ENCODE measurements at regions not wholly inside any gene's neighbourhood (a gene's known extent, or its start where the extent isn't known, plus 50 kb on each side); places are given as distances from the start of the nearest gene placed in this dataset.

DNA sequence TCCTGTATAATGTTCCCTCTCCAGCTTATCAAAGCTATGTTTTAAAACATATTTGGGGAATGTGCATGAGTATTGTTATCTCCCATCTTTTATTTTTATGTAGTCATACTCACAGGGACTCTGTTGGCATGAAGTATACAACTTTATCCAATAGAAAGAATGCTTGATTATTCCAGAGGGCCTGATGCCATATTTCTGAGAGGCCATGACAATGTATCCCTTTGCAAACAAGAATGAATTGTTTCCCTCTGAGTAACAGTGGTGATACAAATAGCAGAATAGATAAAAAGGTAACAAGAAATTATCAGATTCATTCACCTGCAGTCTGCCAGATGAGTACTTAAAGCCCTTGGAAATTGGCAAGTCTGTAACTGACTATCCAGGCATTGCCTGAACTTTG, 125.9 kb downstream of the PLK2 start:
- no peak overlapping the region for H3K27ac ChIP-seq (ENCODE audit: insufficient read depth, low read depth, low read length, poor library complexity, severe bottlenecking)
- H3K36me3 ChIP-seq (ENCODE audit: control insufficient read depth, insufficient read depth, low read length): no peaks in the 10 kb centered on the region
- H3K4me3 ChIP-seq (ENCODE audit: insufficient read depth, low read depth, low read length): no peak overlapping the region
- no peaks in the 10 kb centered on the region for H3K9me3 ChIP-seq (ENCODE audit: control insufficient read depth, low read length)
- no peaks in the 10 kb centered on the region for H3K27me3 ChIP-seq (ENCODE audit: control insufficient read depth, insufficient read depth, low read length, poor library complexity, severe bottlenecking)
- H3K4me1 ChIP-seq (ENCODE audit: control insufficient read depth, insufficient read depth, low read length): no peaks in the 10 kb centered on the region

- H3K27ac ChIP-seq (ENCODE audit: insufficient read depth, low read depth, low read length, poor library complexity, severe bottlenecking): no peak overlapping the region
- H3K9me3 ChIP-seq (ENCODE audit: control insufficient read depth, low read length): no peaks in the 10 kb centered on the region
- no peak overlapping the region for H3K4me3 ChIP-seq (ENCODE audit: insufficient read depth, low read depth, low read length)
- 90 to 95% methylated on average over 2 of the region's 2 CpGs for WGBS, 2 experiments
- H3K36me3 ChIP-seq (ENCODE audit: control insufficient read depth, insufficient read depth, low read length): no peaks in the 10 kb centered on the region
- no peaks in the 10 kb centered on the region for H3K27me3 ChIP-seq (ENCODE audit: control insufficient read depth, insufficient read depth, low read length, poor library complexity, severe bottlenecking)
- H3K4me1 ChIP-seq (ENCODE audit: control insufficient read depth, insufficient read depth, low read length): no peaks in the 10 kb centered on the region
These were observed 129.1 kb downstream of the PLK2 start for GRCh38 chr5:58330781-58331180.

DNA sequence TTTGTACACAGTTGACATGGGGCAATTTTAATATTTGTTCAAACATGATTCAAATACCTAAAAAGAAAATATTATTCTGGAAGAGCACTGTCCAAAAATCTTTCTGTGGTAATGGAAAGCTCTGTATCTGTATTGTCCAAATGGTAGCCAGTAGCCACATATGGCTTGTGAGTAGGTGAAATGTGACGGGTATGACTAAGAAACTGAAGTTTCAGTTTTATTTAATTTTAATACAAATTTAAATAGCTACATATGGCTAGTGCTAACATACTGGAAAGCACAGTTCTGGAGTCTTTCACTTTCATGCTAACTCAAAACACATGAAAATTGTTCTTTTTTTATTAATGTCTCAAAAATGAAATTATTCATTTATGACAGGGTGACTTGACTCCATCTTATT, 132.6 kb downstream of the PLK2 start:
- no peaks in the 10 kb centered on the region for H3K27me3 ChIP-seq (ENCODE audit: control insufficient read depth, insufficient read depth, low read length, poor library complexity, severe bottlenecking)
- WGBS, 2 experiments: no CpG with 5 or more reads among the region's 1 CpG
- no peaks in the 10 kb centered on the region for H3K9me3 ChIP-seq (ENCODE audit: control insufficient read depth, low read length)
- H3K27ac ChIP-seq (ENCODE audit: insufficient read depth, low read depth, low read length, poor library complexity, severe bottlenecking): no peak overlapping the region
- H3K36me3 ChIP-seq (ENCODE audit: control insufficient read depth, insufficient read depth, low read length): no peaks in the 10 kb centered on the region
- no peak overlapping the region for H3K4me3 ChIP-seq (ENCODE audit: insufficient read depth, low read depth, low read length)
- no peaks in the 10 kb centered on the region for H3K4me1 ChIP-seq (ENCODE audit: control insufficient read depth, insufficient read depth, low read length)

DNA sequence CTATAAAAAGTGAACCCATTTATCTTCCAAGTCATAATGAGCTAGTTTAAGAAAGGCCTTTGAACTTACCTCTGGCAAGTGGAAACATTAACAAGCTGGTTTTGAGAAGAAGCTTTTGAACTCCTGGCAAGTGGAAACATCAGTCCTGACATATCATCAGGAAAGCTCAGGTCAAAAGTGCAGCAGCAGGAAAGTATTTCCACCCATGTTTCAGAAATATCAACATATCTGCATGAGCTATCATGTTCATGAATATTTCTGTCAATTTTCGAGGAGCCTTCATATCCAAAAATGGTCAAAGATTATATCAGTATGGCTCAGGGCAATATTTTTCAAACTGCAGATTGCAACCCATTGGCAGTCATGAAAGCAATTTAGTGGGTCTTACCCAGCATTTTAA, 133.9 kb downstream of the PLK2 start:
- Histone ChIP-seq H3K9me3 (ENCODE audit: control insufficient read depth, low read length) (no peaks in the 10 kb centered on the region), H3K27me3 (ENCODE audit: control insufficient read depth, insufficient read depth, low read length, poor library complexity, severe bottlenecking) (no peaks in the 10 kb centered on the region), H3K4me1 (ENCODE audit: control insufficient read depth, insufficient read depth, low read length) (no peaks in the 10 kb centered on the region), H3K27ac (ENCODE audit: insufficient read depth, low read depth, low read length, poor library complexity, severe bottlenecking) (no peak overlapping the region), H3K36me3 (ENCODE audit: control insufficient read depth, insufficient read depth, low read length) (no peaks in the 10 kb centered on the region), H3K4me3 (ENCODE audit: insufficient read depth, low read depth, low read length) (no peak overlapping the region)
- WGBS, 2 experiments: 89 to 96% methylated on average over 1 of the region's 1 CpG

- Histone ChIP-seq H3K27me3 (ENCODE audit: control insufficient read depth, insufficient read depth, low read length, poor library complexity, severe bottlenecking) (no peaks in the 10 kb centered on the region), H3K4me1 (ENCODE audit: control insufficient read depth, insufficient read depth, low read length) (no peaks in the 10 kb centered on the region), H3K4me3 (ENCODE audit: insufficient read depth, low read depth, low read length) (no peak overlapping the region), H3K27ac (ENCODE audit: insufficient read depth, low read depth, low read length, poor library complexity, severe bottlenecking) (no peak overlapping the region), H3K9me3 (ENCODE audit: control insufficient read depth, low read length) (no peaks in the 10 kb centered on the region), H3K36me3 (ENCODE audit: control insufficient read depth, insufficient read depth, low read length) (no peaks in the 10 kb centered on the region)
- 79 to 80% methylated on average over 3 of the region's 3 CpGs for WGBS, 2 experiments
These were observed 137.4 kb downstream of the PLK2 start for GRCh38 chr5:58322453-58322852.

GRCh38 chr5:58318468-58318867, 141.4 kb downstream of the PLK2 start:
- 100% methylated on average over 1 of the region's 1 CpG for WGBS, 2 experiments
- H3K27me3 ChIP-seq (ENCODE audit: control insufficient read depth, insufficient read depth, low read length, poor library complexity, severe bottlenecking): no peaks in the 10 kb centered on the region
- no peak overlapping the region for H3K4me3 ChIP-seq (ENCODE audit: insufficient read depth, low read depth, low read length)
- no peaks in the 10 kb centered on the region for H3K9me3 ChIP-seq (ENCODE audit: control insufficient read depth, low read length)
- H3K27ac ChIP-seq (ENCODE audit: insufficient read depth, low read depth, low read length, poor library complexity, severe bottlenecking): no peak overlapping the region
- H3K4me1 ChIP-seq (ENCODE audit: control insufficient read depth, insufficient read depth, low read length): no peaks in the 10 kb centered on the region
- H3K36me3 ChIP-seq (ENCODE audit: control insufficient read depth, insufficient read depth, low read length): no peaks in the 10 kb centered on the region

DNA sequence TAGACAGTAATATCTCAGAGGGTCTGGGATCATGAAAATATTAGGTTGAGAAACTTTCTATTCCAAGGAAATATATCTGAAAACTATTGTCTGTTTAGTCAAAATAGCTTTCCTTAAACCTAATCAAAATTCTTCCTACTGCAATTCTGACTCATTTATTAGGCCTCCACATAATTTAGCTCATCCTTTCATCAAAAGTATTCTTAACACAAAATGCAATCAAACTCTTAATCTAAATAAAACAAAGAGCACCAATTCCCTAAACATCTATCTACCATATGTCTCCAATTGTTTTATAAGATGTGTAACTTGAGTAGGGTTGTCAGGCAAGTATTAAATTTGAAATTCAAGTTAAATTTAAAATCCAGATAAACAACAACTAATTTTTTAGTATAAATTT, 142.1 kb downstream of the PLK2 start:
- Histone ChIP-seq H3K27ac (ENCODE audit: insufficient read depth, low read depth, low read length, poor library complexity, severe bottlenecking) (no peak overlapping the region), H3K4me1 (ENCODE audit: control insufficient read depth, insufficient read depth, low read length) (no peaks in the 10 kb centered on the region), H3K36me3 (ENCODE audit: control insufficient read depth, insufficient read depth, low read length) (no peaks in the 10 kb centered on the region), H3K4me3 (ENCODE audit: insufficient read depth, low read depth, low read length) (no peak overlapping the region), H3K27me3 (ENCODE audit: control insufficient read depth, insufficient read depth, low read length, poor library complexity, severe bottlenecking) (no peaks in the 10 kb centered on the region), H3K9me3 (ENCODE audit: control insufficient read depth, low read length) (no peaks in the 10 kb centered on the region)

DNA sequence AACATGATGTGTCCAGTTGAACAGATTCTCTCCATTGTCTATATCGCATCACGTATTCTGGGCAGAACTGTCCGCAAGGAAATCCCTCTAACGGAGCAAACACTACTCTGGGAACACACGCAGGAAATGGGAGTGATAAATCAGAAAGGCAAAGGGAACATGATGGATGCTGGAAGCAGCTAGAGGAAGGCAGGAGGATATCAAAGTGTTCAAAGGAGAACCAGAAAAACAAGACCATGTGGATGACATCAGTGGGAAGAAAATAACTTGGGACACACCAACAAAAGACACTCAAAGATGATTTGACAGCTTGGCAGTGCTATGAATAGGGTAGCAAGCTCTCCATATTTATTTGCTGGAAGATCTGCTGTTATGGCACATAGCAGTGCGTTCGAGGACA, 142.9 kb downstream of the PLK2 start:
- Histone ChIP-seq H3K27me3 (ENCODE audit: control insufficient read depth, insufficient read depth, low read length, poor library complexity, severe bottlenecking) (no peaks in the 10 kb centered on the region), H3K9me3 (ENCODE audit: control insufficient read depth, low read length) (no peaks in the 10 kb centered on the region), H3K36me3 (ENCODE audit: control insufficient read depth, insufficient read depth, low read length) (no peaks in the 10 kb centered on the region), H3K4me1 (ENCODE audit: control insufficient read depth, insufficient read depth, low read length) (no peaks in the 10 kb centered on the region), H3K27ac (ENCODE audit: insufficient read depth, low read depth, low read length, poor library complexity, severe bottlenecking) (no peak overlapping the region), H3K4me3 (ENCODE audit: insufficient read depth, low read depth, low read length) (no peak overlapping the region)
- WGBS, 2 experiments: 94 to 97% methylated on average over 7 of the region's 7 CpGs

DNA sequence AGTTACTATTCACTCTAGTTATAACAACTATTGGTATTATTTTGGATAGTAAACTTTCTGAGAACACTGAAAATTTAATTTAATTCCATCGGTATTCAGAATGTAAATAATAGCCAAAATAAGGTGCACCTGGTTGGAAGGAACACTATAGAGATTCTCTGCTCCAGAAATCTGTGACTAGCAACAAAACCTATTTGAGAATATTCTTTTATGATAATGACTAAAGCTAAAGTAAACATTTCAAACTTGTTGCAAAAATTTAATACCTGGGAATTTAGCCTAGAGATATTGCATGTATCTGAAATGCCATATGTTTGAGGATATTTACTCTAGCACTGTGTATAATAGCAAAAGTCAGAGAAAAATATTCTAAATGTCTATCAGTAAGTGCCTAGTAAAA, 144.1 kb downstream of the PLK2 start:
- 100% methylated on average over 1 of the region's 1 CpG for WGBS, 2 experiments

DNA sequence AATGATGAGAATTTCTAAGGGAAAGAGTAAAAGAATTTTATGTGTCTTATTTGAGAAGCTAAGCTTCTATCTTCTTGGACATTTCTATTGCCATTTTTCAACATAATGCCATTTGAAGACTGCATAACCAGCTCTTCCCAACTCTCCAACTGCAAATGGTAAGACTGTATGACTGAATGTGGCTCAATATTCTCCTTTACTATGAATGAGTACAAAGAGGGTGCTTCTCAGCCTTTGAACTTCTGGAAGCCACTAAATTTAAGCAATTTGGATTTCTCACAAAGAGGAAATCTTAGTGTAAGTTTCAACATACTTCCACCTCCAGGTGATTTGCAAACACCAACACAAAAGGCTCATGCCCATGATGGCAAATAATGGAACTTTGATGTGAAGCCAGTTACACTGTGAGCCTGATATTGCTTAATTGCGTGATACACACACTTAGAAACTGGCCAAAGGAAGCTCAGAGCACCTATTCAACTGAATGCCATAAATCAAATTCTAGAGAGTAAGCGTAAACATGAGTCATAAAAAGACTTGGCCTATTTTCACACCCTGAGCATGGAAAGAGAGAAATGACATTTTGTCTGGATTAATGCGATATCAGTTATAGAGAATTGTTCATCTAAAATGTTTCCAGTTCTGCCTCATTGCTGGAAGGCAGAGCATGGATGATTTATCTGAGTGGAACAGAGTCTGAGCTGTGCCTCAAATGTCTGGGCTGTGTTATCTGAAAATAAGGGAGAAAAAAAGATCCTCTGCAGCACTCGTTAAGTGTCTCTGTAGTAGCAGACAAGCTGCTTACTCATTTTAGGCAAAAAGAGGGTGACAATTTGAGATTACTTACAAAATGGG, 145.3 kb downstream of the PLK2 start:
- no peaks in the 10 kb centered on the region for H3K4me1 ChIP-seq (ENCODE audit: control insufficient read depth, insufficient read depth, low read length)
- no peaks in the 10 kb centered on the region for H3K9me3 ChIP-seq (ENCODE audit: control insufficient read depth, low read length)
- no peaks in the 10 kb centered on the region for H3K27me3 ChIP-seq (ENCODE audit: control insufficient read depth, insufficient read depth, low read length, poor library complexity, severe bottlenecking)
- H3K27ac ChIP-seq (ENCODE audit: insufficient read depth, low read depth, low read length, poor library complexity, severe bottlenecking): no peak overlapping the region
- 96 to 97% methylated on average over 4 of the region's 4 CpGs for WGBS, 2 experiments
- no peaks in the 10 kb centered on the region for H3K36me3 ChIP-seq (ENCODE audit: control insufficient read depth, insufficient read depth, low read length)
- no peak overlapping the region for H3K4me3 ChIP-seq (ENCODE audit: insufficient read depth, low read depth, low read length)

More for the DNA sequence above, 144.1 kb downstream of the PLK2 start:
- Histone ChIP-seq H3K36me3 (ENCODE audit: control insufficient read depth, insufficient read depth, low read length) (no peaks in the 10 kb centered on the region), H3K9me3 (ENCODE audit: control insufficient read depth, low read length) (no peaks in the 10 kb centered on the region), H3K4me3 (ENCODE audit: insufficient read depth, low read depth, low read length) (no peak overlapping the region), H3K27me3 (ENCODE audit: control insufficient read depth, insufficient read depth, low read length, poor library complexity, severe bottlenecking) (no peaks in the 10 kb centered on the region), H3K4me1 (ENCODE audit: control insufficient read depth, insufficient read depth, low read length) (no peaks in the 10 kb centered on the region), H3K27ac (ENCODE audit: insufficient read depth, low read depth, low read length, poor library complexity, severe bottlenecking) (no peak overlapping the region)

GRCh38 chr5:58312299-58312698, 147.6 kb downstream of the PLK2 start:
- no peaks in the 10 kb centered on the region for H3K36me3 ChIP-seq (ENCODE audit: control insufficient read depth, insufficient read depth, low read length)
- WGBS, 2 experiments: 94 to 95% methylated on average over 5 of the region's 5 CpGs
- H3K27ac ChIP-seq (ENCODE audit: insufficient read depth, low read depth, low read length, poor library complexity, severe bottlenecking): no peak overlapping the region
- no peaks in the 10 kb centered on the region for H3K9me3 ChIP-seq (ENCODE audit: control insufficient read depth, low read length)
- H3K27me3 ChIP-seq (ENCODE audit: control insufficient read depth, insufficient read depth, low read length, poor library complexity, severe bottlenecking): no peaks in the 10 kb centered on the region
- H3K4me1 ChIP-seq (ENCODE audit: control insufficient read depth, insufficient read depth, low read length): no peaks in the 10 kb centered on the region
- H3K4me3 ChIP-seq (ENCODE audit: insufficient read depth, low read depth, low read length): no peak overlapping the region

All from ectodermal cell (in vitro differentiated cells).